Suppressor macrophage treated with lipopolysaccharide for 1 hour (primary cell): ENCODE measurements at regions not wholly inside any gene's neighbourhood (a gene's known extent, or its start where the extent isn't known, plus 50 kb on each side); places are given as distances from the start of the nearest gene placed in this dataset.

ENCODE experiments used
- DNase-seq, 3 donors: peaks; one replicate each; pipeline ENCODE4 v3.0.0-alpha.2; 2020 to 2022

DNA sequence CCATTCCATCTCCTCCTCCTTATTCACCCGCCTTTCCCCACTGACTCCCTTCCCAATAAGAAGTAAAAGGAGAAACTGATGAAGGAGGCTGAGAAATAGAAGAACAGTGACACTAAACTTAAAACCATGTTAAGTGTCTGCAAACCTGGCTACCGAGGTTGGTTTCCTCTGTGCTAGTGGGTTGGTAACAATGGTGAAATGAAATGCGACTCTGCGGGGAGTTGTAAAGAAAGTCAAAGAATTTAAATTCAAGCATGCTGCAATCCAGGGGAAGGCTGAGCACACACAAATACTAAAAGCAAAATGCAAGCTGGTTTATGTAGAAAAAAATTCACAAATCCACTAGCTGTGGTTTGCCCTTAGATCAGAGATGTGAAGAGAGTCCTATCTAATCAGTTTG, 155.2 kb upstream of the PDE10A start:
- no peak for DNase-seq

DNA sequence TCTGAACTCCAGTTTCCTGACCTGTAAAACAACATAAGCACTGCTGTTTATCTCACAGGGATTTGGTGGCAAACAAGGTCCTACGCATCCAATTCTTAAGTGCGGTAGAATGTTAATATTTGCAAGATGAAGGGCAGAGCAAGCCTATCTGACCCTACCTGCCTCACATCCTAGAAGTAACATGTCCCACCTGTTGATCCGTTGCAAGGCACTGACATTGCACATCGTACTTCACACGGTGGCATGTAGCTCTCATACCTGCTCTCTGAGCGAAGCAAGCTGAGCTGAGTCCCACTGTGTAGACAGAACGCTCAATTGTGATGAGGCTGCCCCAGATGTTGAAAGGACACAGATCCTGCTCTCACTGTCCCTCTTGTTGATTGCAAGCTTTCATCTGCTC, 154.7 kb upstream of the PDE10A start:
- no peak for DNase-seq

DNA sequence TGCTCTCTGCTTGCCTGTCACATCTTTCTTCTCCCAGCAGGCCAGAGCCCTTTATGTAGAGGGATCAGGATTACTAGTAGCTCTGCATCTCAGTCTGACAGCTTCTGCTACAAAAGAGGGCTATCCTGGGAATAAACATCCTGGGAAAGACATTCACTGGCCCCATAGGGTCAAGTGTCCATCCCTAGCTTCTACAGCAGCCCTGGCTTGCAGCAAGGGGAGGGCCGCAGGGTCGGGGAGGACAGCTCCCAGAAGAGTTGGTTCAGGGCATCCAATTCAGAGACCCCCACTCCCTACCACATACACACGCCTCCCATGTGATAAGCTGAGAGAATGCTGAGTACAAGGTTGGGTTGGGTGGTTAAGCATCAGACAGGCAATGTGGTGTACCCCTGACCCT, 154.1 kb upstream of the PDE10A start:
- no peak for DNase-seq

DNA sequence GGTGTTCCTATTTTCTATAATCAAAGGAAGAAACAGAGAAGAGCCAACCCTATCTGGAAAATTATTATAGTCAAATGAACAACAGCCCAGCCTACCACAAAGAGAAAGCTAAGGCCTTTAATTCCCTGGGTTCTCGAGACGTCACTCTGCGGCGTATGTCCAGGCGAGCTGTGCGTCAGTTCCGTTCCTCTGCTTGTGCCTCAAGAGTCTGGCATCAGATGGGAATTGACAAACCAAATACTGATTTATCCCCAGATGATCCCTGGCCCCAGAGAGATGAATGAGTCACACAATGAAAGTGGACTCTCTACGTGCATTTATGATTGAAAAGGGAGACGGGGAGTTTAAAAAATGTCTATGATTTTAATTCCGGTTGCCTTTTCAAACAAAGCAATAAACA, 151.6 kb upstream of the PDE10A start:
- no peak for DNase-seq

DNA sequence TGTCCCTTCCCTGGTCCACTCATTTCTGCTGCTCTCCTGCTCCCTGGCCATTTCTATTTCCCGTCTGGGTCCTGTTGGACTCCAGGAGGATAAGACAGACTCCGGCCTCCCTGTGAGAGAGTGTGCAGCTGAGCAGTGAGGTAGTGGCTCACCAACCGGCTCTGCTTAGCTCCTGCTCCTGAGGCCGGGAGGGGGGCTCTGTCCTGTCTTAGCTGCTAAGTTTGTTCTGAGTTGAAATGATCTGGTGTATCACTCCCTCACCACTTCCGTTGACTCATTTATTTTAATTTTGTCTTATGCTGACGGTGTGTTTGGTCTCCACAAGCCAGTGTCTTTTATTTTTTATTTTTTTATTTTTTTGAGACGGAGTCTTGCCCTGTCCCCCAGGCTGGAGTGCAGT, 148.5 kb upstream of the PDE10A start:
- DNase-seq = no peak

DNA sequence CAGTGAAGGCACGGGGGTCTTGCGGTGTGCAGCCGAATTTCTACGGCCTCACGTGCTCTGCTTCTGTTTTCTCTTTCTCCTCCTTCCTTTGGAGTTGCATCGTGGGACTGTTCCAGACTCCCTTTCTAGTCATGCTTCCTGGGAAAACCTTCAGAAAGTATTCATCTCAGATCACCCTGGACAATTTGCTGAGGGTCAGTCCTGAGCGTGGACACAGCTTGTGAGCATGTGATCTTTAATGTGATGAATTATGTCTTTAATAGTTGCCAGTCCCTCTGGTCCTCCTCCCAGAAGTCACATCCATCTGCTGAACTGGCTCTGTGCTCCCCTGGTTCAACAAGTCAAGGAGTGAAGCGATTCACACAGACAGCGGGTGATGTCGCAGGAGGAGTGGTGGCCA, 145.0 kb upstream of the PDE10A start:
- no peak for DNase-seq

DNA sequence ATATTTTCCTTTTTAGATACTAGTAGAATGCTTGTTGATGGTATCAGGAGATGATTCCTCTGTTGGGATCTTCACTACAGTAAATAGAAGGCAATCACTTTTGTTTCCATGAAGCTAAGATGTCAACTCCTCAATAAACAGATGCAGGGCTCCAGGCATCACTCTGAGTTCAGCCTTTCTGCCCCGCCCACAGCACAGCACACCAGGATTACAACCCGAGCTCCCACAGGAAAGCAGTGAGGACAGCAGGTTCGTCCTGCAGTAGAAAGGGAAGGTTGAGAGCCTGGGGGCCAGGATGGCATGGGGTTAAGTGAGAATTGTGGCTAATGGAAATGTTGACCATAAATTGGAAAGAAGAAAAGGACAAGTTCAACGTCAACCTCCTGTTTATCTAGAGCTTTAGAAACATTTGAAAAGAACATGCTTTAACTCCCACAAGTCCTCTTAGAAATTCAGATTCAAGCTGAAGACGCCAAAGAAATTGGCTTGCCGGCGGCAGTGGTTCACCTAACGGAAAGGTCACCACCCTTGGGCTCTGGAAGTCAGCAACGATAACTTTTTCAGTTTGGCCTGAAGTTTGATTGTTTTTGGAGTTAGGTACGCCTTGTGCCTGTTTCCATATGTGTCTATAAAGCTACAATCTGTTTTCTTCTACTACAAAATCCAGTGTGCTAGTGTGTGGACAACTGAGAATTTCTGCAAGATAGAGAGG, 144.4 kb upstream of the PDE10A start:
- no peak for DNase-seq

DNA sequence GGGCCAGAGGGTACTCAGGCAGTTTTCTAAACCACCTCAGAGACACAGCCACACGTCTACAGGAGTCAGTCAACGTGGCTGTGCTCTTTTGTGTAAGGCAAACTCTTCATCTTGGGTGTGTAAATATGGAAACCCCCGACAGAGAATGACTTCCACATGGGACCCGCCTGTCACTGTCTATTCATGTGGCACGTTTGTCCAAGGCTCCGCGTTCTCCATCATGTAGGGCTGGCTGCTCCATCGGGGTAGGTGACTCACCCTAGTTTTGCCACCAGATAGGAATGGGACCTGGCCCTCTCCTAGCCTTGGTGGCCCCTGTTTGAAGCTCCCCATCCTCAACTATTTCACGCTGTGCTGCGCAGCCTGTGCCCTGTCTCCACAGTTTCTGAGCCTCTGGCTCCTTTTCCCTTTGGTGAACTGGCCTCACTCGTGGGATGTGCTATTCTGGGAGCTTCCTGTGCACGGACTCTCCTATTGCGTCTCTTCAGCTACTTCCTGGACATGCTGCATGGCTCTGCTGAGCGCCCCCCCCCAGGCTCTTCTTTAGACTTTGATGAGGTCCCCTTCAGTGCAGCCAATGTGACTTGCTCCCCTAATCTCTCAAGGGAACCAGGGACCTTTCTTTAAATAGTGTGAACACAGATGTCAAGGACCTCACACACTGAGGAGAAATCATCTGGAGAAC, 143.2 kb upstream of the PDE10A start:
- DNase-seq = no peak

DNA sequence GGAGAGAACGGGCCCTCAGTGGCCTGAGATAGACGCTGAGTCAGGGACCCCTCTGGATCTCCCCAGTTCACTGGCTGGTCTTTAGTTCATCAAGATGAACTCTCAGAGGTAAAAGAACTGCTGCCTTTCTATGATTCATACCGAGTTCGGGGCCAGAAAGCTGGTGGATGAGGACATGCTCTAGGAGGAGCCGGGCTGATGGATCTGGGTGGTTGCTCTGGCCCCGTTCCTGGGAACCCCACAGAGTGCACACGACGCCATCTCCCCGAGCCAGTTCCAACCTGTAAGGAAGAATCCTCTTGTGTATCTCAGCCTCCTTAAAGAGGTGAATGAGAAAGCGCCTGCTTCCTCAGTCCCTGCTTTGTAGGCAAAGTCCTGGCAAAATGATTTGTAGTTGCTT, 142.6 kb upstream of the PDE10A start:
- DNase-seq = no peak

DNA sequence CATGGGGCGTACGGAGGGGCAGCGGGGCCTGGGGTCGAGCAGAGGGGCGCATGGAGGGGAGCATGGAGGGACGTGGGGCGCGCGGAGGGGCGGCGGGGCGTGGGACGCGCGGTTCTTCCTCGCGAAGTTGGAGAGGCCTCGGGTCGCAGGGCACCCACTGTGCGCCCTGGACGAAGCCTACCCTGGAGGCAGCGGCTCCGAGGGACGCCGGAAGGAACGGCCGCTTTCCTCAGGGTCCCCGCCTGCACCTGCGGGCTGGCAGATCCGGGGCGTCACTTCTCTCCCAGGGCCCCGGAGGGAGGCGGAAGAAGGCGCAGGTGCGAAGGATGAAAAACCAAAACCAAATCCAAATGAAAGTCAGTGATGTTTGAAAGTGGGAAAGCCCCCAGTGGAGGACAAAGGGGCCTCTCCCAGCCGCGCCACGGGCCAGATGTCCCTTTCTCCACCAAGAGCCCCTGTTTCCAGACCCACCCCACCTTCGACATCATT, 142.1 kb upstream of the PDE10A start:
- no peak for DNase-seq

DNA sequence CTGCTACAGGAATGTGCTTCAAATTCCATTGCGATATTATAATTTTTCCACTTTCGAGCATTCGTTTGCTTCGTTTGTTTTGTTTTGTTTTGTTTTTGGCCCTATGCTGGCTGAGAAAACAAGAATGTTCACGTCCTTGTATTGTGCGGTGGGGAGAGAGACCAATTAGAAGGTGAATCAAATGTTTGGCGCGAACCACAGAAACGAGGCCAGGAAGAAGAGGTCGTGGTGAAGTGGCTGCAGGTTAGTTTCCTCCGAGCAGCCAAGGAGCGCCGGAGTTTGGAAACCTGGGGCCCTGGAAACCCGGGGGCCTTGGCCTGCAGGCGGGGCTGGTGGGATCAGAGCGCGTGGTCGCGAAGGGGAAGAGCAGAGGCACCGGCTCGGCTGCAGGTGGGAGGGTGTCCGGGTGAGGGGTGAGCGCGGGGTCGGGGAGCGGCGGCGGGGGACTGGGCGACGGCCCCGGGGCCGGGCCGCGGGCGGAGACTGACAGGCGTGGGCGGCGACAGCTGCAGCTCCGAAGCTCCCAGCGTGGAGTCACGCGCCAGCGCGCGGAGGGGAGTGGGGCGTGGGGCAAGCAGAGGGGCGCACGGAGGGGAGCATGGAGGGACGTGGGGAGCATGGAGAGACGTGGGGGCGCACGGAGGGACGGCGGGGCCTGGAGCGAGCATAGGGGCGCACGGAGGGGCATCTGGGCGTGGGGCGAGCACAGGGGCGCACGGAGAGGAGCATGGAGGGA, 141.5 kb upstream of the PDE10A start:
- DNase-seq = no peak

DNA sequence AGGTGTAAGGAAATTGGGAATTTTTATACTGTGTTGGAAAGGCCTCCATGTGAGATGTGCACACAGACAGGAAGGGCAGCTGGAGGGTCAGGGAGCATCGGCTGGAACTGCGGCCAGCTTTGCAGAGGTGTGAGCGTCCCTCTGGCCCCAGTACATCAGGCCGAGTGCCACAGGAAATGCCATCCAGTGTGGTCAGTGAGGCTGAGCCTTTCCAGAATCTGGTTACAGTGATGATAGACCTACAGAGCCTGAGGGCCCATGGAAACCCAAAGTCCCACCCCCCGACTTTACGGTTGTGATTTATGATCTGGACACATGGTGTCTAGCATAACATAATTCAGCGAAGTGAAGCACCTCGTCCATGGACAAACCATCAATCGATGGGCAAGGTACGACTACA, 137.3 kb upstream of the PDE10A start:
- DNase-seq = no peak

DNA sequence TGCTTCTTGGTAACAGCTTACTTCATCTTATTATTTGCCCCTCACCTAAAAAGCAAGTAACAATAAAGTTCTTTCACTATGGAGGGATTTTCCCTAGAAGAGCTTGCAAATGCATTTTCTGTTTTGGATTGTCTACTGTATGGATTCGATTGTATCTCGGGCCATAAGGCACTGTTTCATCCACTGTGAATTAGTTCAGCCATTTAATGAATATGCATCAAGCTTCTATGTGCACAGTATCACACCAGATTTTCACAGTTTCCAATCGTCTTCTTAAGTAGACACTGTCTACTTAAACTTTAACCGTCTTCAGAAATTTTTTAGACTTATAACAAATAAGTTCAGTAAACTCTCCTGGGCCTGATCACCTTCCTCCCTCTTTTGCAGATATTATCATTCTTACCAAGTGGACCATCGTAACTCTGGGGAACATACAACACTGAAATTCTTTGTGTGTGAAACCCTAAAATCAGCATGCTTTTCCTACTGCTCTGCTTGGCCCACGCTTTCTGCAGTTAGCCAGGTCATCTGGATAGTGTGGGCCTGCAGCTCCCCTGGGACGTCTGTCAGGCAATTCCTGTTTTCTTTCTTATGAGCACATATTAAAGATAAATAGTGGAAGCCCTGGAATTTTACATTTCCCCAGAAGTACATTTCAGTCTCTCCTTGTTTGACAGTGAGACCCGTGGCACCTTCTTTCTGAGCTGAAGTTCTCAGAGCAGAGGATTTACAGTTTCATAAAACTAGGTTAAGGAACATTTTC, 136.5 kb upstream of the PDE10A start:
- no peak for DNase-seq

DNA sequence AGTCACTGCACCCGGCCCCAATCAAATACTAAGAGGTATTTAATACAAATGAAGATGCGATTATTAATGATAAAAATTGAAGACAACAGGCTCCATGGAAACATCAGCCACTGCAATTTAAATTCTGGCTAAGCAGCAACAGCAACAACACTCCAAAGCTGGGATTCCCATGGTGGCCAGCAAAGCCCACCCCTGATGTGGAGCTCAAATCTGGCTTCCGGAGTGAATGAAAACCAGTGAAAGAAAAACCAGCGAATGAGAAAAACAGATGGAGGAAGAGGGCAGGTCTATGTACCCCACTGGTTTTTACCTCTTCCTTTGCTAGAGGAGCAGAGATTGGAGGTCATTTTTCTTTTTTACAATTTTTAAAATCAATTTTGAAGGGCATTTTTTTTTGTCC, 135.9 kb upstream of the PDE10A start:
- DNase-seq = no peak

DNA sequence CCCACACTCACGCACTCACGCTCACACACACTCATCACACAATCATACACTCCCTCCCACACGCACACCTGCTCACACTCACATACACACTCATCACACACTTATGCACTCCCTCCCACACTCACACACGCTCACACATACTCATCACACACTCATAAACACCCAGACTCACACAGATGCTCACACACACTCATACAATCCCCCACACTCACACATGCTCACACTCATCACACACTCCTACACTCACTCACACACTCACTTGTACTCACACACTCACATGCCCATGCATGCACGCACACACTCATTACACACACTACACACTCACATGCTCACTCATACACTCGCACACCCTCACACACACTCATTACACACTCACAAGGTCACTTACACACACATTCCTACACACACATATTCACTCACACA, 131.1 kb upstream of the PDE10A start:
- no peak for DNase-seq

DNA sequence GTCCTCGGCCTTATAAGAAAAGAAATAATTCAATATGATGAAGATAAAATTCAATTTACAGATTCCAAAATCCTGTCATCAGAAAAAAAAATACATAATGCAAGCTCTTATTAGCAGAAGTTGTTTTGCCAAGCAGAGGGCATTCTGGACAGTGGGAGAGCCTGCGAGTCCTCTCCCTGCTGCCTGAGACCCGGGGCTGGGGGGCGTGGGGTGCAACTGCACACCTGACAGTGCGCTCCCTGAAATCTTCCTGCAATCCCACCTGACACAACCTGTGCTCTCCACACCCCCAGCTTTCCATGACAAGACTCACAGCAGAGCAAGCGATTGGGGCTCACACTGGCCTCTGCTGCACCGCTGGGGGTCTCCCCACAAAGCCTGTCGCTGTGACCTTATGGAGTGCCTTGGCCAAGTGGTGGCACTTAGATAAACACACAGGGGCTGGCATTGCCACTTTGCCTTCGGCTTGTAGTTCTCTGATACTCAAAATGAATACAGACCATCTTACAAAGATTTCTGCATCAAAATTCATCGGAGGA, 130.3 kb upstream of the PDE10A start:
- no peak for DNase-seq

DNA sequence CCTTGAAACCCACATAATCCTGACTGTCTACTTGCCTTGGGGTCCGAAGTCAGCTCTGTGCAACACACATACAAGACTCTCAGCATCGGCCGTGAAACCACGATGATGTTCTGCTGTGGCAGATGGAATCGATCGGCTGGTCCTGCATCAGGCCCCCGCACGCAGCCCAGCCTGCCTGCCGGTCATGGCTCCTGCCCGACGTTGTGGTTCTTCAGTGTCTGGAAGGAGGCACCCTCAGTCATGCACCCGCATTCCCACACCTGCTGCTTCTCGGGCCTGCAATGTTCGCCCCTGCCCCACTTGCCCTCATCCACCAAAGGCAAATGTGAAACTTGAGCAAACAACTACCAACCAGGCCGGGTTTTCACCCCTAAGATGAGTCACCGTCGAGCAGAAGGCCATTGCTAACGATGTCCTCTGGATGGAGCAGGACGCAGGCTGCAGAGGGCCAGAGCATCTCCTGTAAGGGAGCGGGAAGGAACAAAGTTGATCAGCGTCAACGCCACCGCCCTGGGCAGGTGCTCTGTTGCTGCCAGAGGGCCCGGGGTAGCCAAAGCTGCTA, 128.9 kb upstream of the PDE10A start:
- DNase-seq = no peak

DNA sequence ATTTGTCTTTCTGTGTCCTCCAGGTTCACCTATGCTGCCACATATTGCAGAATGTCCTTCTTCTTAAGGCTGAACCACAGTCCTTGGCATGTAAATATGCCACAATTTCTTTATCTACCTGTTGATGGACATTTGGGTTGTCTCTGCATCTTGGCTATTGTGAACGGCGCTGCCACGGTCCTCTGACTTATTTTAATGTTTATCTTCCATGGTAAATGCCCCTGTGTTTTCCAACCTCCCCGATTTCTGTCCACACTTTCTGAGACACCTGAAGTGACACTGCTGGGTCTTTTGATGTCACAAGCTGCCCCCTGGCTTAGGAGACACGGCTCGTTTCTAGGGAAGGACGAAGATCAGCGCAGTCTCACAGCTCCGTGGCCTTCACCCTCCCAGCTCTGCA, 128.3 kb upstream of the PDE10A start:
- DNase-seq = no peak

DNA sequence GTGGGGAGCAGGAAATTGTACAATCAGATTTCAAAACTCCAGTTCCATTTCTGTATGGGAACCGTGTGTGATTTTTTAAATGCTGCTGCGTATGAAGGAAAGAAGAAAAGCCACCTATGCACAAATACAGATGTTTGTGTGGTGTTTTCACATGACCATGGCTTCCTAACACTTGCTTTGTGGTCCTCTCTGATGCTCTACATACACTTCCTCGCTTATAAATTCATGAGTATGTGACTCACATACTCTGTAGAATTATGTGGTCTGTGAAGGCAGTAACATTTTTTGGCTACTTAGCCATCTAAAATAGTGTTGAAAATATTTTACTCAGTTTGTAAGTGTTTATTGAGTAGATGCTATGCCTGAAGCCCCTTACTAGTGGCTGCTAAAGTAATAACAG, 119.8 kb upstream of the PDE10A start:
- DNase-seq = no peak

DNA sequence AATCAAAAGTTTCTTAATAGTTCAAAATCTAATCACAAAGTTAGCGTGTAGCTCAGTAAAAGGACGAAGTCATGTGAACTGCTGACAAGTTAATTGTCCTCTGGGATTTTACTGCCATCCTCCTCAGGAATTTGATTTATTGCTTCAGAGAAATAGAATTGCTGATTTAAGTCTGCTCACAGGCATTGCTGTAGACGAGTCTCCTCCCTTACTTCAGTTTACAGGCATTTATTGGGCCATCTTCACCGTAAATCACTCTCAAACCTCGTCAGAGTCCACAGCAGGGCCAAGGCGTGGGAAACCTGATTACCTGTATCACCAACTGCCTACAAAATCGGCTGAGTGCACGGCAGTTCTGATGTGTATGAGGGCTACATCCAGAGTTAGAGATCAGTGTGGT, 119.1 kb upstream of the PDE10A start:
- no peak for DNase-seq

DNA sequence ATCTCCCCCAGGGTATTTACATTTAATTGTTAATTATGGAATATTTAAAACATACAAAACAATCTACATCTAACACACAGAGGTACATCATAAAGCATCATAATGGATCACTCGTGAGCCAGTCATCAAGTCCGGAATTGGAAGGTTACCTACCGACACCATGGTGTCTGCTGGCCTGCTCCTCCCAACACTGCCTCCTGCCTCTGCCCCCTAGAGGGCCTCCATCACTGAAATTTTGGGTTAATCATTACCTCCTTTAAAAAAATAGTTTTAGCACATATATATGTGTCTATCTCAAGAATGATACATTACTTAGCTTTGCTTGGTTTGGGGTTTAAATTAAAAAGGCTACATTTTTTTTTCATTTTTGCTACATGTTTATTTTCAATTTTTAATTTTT, 114.6 kb upstream of the PDE10A start:
- DNase-seq = no peak

DNA sequence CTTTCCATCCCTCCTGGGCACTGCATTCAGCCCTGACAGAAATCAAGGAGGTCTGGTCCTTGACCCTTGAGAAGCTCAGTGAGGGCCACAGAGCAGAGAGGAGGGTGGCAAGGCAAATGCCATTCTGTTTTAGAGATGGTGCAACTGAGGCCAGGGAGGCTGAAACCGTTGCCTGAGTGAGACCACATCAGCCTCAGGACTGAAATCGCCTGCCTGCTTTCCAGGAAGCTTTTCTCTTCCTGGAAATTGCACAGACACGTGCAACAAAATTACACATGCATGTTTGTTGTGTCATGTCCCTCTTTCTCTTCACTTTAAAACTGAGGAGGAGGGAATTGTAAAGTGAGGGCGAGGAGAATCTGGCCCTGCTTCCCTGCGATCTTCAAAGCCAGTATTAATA, 113.7 kb upstream of the PDE10A start:
- no peak for DNase-seq

DNA sequence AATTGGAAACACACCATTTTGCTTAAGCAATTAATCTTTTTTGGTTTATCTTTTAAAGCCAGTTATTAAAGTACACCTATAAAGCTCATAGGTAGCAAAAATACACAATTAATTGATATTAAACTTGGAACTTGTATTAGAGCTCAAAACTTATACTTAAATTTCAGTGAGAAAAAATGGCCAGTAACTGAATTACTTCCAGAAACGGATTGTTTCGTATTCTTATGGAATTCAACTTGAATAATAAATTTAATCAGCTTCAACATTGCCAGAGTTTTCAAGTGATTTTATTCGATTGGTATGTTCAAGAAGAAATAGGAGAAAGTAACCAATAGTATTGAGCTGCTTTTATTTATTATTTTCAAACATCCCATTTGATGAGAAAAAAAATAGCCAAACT, 112.7 kb upstream of the PDE10A start:
- DNase-seq = no peak
